HG02943 (cell line): ENCODE measurements at regions not wholly inside any gene's neighbourhood (a gene's known extent, or its start where the extent isn't known, plus 50 kb on each side); places are given as distances from the start of the nearest gene placed in this dataset.
"Not testable (repeated sequence)": the region's sequence is repeated elsewhere in the genome, so short reads cannot be mapped to it uniquely, and the experiment has no call there.

Experiments used
- ATAC-seq: cut with Tn5 transposase; IDR thresholded peaks from one replicate; pipeline ENCODE4 v1.9.1; 2021; ENCODE audit warnings: mild to moderate bottlenecking, low read depth, moderate library complexity; ENCODE audit not compliant: unreplicated experiment

DNA sequence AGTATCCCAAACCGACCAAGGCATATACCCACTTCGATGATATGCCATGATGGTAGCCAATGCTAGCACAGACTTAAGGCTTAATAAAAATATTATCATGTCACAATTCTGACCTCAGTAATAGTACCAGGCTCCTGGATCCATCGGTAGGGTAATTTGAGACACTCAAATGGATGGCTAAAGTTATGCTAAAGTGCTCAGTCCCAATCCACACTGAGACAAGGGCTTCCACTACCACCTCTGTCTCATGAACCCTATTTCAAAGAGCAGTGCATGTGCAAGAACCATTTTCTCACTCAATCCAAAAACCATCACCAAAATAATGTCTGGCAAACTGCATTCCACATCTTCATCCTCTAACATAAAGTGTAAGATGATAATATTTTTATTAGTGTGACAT is 122.4 kb upstream of the KRR1 start:
- no peak for ATAC-seq

DNA sequence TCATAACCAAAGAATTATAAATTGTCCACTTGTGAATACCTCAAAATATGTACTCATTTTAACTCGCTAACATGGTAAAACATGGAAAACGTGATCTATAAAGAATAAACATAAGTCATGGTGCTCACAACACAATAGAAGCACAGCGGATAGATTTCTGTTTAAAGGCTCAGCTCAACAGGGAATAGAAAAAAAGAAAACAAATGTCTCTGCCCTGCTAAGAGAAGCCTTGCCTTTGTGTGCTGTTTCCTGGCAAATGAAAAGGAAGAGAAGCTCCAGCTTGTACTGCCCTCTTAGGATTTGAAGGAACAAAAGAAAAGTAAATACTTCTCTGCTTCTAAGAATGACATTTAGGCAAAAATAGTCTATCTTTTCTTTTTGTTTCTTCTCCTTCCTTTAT is 121.0 kb upstream of the KRR1 start:
- ATAC-seq = no peak

DNA sequence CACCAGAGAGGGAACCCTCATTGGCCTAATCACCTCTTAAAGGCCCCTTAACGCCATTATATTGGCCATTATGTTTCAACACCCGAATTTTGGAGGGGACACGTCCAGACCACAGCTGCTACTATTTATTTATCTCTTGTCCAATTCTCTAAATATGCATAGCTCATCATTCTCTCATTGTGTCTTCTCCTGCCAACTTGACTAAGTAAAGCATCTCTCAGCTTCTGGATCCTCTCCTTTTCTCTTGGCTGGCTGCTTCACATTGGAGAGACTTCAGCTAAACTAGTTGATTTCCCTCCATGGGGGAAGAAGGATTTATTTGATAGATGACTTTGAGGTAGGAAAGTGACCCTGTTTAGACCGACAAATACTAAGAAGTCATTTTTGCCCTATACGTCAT is 120.4 kb upstream of the KRR1 start:
- ATAC-seq = no peak

DNA sequence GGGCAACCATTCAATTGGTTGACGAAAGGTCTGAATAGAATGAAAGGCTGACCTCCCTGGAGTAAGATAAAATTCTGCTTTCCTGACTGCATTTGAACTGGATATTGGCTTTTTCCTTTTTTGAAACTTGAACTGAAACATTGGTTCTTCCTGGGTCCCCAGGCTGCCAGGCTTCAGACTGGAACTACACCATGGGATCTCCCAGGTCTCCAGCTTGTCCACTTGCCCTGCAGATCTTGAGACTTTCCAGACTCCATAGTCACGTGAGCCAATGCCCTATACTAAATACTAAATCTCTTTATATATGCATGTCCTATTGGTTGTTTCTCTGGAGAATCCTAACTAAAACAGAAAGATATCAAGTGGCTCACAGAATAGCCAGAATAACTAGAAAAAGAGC is 118.7 kb upstream of the KRR1 start:
- no peak for ATAC-seq

DNA sequence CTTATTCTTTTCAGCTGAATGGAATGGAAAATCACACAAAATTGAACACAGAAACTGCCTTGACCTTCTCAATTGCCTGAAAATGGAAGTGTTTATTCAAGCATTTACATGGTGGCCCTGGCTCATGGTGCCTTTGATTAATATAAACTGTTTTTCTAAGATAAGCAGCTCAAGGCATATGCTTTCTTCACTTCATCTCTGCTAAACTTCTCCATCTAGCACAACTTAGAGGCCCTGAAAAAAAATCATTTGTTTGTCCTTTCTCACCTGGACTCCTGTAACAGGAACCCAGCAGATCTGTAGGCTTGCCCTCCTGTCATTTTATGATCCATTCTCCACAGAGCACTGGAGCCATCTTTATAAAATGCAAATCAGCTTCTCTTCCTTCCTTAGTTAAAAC is 117.5 kb upstream of the KRR1 start:
- no peak for ATAC-seq

DNA sequence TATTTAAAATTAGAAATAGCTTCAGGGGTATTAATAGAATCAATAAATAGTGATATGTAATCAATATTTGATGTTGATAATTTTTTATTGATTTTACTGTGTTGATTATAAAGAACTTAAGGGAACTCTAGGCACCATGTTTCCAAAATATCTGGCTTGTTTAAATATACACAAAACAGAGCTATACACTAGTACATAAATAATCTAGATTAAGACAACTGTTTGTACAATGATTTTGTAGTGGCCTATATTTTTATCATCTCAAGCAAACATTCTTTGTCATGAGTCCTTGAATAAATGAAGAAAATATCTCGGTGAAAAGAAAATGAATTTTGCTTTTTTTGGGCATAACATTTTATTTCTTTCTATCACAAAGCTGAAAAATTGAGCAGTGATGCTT is 117.1 kb upstream of the KRR1 start:
- ATAC-seq = no peak

DNA sequence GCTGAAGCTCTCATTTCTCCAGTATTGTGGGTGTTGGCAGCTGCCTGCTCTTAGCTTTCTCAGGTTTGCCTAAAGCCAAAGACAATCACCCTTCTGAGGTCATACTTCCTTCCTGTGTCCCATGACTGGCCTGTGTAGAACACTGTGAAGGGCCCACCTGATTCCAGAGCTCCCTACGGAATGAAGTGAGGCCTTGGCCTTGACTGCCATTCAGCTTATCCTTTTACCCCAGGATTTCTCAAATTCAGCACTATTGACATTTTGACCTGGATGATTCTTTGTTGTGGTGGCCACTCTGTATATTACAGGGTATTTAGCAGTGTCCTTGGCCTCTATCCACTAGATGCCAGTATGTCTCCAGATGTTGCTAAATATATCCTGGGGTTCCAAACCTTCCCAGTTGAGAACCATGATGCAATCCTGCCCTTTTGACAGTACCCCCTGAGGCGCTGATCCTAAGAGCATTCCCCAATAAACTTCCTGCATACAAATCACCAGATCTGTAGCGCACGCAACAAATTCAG is 112.3 kb upstream of the KRR1 start:
- no peak for ATAC-seq

DNA sequence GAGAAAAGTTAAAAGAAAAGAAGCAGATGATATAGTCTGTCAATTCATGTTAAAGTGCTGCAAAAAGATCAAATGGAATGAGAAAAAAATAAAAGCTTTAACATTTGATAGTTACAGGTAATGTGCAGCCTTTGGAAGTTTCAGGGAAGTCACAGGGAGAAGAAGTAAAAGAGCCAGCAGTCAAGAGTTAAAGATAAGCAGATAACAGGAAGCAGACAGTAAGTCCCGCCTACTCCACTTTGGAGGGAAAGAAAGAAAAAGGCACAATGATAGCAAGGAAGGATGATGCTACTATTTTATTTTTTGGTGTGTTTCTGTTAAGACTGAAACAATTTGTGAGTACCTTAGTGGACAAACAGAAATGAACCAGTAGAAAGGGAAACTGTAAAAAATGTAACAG is 111.1 kb upstream of the KRR1 start:
- no peak for ATAC-seq

DNA sequence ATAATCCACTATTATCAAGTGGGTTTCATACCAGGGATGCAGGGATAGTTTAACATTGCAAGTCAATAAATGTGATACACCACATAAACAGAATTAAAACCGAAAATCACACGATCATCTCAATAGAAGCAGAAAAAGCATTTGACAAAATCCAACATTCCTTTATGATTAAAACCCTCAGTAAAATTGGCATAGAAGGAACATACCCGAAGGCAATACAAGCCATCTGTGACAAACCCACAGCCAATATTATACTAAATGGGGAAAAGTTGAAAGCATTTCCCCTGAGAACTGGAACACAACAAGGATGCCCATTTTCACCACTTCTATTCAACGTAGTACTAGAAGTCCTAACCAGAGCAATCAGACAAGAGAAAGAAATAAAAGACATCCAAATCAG is 103.0 kb upstream of the KRR1 start:
- not testable (repeated sequence) for ATAC-seq

DNA sequence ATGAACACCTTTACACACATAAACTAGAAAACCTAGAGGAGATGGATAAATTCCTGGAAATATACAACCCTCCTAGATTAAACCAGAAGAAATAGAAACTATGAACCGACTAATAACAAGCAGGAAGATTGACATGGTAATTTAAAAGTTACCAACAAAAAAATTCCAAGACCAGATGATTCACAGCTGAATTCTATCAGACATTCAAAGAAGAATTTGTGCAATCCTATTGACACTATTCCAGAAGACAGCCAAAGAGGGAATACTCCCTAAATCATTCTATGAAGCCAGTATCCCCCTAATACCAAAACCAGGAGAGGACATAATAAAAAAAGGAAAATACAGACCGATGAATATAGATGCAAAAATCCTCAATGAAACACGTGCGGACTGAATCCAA is 102.6 kb upstream of the KRR1 start:
- no peak for ATAC-seq

DNA sequence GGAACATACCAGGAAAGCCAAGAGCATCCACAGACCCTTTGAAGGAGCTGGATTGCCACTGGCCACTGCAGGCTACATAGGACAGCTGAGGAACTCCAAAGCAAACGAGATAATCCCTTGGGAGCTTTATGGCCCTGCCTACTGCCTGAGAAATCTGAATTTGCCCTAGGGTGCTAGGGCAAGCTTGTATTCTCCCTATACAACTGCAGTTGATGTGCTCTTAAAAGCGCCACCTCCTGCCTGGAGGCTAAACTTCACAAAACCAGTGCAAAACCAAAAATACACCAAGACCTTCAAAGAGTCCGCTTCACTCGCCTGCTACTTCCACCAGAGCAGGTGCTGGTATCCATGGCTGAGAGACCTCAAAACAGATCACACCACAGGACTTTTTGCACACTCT is 99.6 kb upstream of the KRR1 start:
- ATAC-seq = no peak

DNA sequence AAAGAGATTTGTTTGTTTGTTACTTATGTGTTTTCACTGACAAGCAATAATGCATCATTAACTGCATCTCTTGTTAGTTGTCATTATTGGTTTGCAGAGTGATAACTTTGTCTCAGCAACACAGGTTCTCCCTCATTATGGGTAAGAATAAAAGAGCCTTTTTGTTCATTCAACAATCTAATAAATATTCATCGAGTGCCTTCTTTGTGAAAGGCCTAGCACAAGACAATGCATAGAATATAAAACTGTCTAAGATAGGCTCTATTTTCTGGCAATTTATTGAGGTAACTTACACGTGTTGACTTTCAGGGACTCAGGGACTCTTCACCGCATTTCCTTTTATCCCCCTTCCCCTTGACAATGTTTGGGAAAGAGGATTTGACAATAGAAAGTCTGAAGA is 95.5 kb upstream of the KRR1 start:
- ATAC-seq = no peak

DNA sequence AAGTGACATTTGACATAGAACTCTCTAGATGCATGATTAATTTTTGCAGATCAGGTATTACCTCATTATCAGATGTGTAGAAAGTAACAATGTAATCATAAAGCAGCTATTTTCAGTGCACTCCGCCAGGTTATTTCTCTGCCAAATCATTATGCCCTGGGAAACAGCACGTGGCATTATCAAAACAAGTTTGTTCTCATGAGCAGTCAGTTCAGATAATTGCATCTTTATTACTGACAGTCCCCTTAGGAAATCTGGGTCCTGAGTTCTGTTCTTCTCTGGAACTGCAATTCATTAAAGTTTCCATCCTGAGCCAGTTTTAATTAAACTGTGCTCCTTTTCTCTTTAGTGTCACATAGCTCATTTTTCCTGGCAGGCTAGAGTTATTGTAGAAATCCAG is 94.7 kb upstream of the KRR1 start:
- ATAC-seq = no peak

DNA sequence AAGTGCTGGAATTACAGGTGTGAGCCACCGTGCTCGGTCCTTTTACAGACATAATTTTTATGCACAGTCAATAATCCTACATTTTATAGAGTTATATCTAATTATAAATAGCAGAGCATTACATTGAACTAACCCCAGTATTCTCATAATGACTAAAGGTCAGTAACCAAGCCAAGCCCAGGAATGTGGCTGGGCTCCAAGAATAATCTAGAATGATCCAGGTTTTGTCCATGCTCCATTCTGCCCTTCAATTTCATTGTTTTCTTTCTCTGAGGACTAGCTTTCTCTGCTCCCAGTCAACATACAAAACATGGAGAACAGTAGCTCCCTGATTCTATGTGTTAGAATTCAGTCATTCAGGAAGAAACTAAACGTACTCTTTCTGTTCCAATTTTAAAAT is 92.1 kb upstream of the KRR1 start:
- ATAC-seq = no peak

DNA sequence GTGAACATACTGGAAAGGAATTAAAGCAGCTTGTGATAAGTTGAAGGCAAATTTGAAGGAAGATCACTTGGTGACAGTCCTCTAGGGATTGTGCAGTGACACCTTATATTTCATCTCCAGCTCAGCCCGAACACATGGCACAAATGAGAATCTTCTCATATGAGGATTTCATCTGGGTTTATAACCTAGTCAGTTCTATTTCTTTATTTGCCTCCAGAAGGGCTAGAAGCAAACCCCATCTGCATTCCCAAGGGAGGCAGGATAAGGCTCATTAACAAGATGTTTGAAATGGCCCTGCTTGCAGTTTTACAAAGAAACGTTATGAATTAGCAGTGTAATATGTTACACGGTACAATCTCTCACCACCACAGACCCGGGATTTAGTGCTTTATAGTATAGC is 90.7 kb upstream of the KRR1 start:
- ATAC-seq = no peak

DNA sequence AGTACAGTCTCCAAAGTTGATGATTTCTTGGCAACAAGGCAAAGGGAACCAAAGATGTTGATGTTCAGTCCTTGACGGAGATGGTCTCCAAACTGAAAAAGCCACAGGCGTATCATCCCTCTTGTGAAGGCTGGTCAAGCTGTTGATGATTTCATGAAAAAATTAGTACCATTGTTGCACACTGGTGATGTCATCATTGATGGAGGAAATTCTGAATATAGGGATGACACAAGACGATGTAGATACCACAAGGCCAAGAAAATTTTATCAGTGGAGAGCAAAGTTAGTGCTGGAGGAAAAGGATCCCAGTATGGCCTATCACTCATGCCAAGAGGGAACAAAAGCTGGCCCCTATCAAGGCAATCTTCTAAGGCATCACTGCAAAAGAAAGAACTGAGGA is 88.7 kb upstream of the KRR1 start:
- ATAC-seq = no peak

DNA sequence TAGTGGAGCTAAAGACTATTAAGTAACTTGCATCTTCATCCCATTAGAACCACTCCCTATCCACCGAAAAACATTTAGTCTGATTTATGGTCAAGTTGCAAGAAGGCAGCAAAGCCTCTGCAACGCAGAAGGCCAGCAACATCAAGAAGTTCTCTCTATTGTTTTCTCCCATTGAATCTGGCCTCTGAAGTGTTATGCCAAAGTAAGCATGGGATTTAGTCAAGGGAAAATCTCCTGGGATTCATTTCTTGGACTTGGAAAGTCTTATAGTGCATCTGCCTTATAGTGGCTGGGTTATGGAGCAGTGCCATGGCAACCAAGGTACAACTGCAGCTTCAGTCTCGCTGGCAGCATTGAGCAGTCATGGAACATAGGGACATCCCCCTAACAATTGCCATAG is 87.7 kb upstream of the KRR1 start:
- ATAC-seq = no peak

DNA sequence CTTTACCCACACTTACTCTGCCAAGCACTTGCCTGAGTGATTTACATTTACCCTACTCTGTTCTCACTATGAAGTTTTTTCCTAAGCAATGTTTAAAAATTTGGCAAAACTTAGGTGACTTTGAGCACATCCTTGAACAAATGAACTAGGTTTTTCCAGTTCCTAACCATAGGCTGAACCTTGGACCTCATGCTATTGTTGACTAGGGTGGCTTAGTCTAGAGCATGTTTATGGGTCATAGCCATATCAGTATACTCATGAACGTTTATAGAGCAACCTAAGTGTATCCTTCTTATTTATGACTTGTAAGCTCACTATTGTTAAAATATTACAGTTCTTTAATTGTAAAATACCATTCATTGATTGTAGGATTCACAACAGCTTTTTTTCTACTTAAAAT is 85.0 kb upstream of the KRR1 start:
- no peak for ATAC-seq

DNA sequence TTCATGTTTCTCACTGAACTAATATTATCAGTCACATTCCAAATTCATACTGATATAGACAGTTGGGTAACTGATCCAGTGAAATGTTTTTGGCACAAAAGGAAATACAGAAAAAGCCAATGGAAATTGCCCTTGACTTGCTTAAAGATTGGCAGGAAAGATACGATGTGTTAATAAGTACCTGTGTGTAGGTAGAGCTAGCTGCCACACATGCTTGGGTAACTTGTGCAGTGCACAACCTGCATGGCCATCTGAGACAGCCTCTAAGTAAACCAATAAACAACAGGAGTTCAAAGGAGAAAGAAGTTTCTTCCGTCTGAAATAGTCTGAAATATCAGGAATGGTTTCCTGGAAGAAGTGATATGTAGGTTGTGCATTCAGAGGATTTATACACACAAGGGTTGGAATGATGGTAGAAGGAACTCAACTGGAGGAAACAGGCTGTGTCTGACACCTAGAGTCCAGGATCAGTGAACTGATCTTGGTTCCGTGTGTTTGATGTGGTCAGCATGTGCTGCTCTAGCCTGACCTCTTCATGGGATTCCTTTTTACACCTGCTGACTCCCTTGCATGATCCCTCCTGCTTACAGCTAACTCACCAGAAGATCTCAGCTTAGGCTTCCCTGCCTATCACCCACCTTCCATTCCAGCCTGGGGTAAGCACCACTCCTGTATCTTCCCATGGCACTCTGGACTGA is 81.4 kb upstream of the KRR1 start:
- no peak for ATAC-seq

DNA sequence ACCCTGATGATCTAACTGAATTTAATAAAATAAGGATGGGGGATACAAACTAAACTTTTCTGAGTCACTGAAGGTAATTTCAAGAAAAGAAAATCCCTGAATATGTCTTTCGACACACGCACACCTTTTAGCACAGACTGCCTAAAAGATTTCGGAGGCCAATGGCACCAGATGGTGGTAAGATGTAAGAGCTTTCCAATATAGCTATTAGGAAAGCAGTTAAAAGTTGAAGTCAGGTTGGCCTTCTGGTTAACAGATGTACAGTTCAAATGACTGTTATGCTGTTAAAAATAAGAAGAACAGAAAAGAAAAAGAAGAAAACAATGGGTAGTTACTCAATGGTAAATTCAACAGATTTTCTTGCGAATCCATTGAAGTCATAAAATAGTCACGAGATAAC is 80.7 kb upstream of the KRR1 start:
- no peak for ATAC-seq

DNA sequence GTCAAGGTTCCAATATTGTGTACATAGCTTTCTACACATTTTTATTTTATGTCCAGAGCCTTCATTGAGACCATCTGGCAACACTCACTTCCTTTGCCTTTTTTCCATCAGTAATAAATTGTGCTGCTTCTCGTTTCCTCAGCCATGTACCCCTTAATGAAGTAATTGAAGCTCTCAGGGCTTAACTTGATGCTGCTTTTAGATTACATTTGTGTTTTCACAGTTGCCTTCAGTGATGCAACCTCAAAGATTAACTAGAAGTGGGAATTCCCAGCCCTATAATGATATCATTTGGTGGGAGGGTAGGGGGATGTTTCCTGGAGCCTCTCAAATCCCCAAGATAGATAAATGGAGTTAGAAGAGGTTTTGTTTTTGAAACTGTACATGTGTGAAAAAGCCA is 80.2 kb upstream of the KRR1 start:
- ATAC-seq = no peak

DNA sequence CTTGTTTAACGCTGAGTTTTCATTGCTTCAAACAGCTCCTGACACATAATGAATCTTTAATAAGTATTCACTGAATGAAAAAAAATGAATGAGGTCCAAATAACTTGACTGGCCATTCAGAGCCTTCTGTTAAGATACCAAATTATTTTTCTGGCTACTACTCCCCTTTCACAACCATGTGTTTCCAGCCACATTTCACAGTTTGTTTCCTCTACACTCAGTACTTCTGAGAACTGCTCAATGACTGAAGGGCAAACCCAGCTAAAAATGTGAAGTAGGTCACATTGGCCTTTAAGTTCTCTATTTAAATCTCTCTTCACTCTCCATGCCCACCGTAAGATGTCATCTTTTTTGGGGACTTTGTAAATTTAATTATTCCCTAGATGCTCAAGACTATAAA is 78.4 kb upstream of the KRR1 start:
- ATAC-seq = no peak
